H1 (cell line): ENCODE measurements at regions not wholly inside any gene's neighbourhood (a gene's known extent, or its start where the extent isn't known, plus 50 kb on each side); places are given as distances from the start of the nearest gene placed in this dataset.

ENCODE experiments used
- CTCF ChIA-PET: fragments of 300-600 bp; sonication (Branson Sonifier 250); formaldehyde crosslinking; loops from one replicate; lab custom pipeline; 2021; ENCODE audit not compliant: partially characterized antibody; lab: Charles Lee
- POLR2A ChIA-PET: fragments of 300-600 bp; sonication (Branson Sonifier 250); formaldehyde crosslinking; loops from one replicate; lab custom pipeline; 2021; ENCODE audit warnings: inconsistent platforms; ENCODE audit not compliant: partially characterized antibody; lab: Charles Lee
- DNase-seq, 2 experiments: peaks; one replicate each; pipeline versions ENCODE4 v3.0.0 to v3.0.0-alpha.2; 2010 to 2022; ENCODE audit warnings: low spot score in 2 of 2, low read depth in 1 of 2, mixed read lengths in 1 of 2
- FAIRE-seq: peaks from 2 replicates; lab custom pipeline; 2011; peaks lifted over from hg19 to GRCh38; lab: Jason Lieb, UNC
- H2AFZ ChIP-seq: 2 replicates; pipeline ENCODE4 v1.8.1; 2012; ENCODE audit warnings: low read length, inconsistent platforms
- H2AK5ac ChIP-seq: 2 replicates; pipeline ENCODE4 v1.6.1; 2013; ENCODE audit warnings: low read depth, low read length
- H2BK120ac ChIP-seq: replicated peaks from 2 replicates; pipeline ENCODE3; 2013; ENCODE audit warnings: low read depth, low read length, inconsistent platforms
- H2BK12ac ChIP-seq: 2 replicates; pipeline ENCODE4 v1.6.1; 2013; ENCODE audit warnings: low read depth, low read length
- H2BK15ac ChIP-seq: 2 replicates; pipeline ENCODE4 v1.6.1; 2013; ENCODE audit warnings: low read length
- H2BK20ac ChIP-seq: 2 replicates; pipeline ENCODE4 v1.6.1; 2013; ENCODE audit warnings: low read length
- H2BK5ac ChIP-seq: 2 replicates; pipeline ENCODE4 v1.6.1; 2013; ENCODE audit warnings: low read depth, low read length
- H3K14ac ChIP-seq: 2 replicates; pipeline ENCODE4 v1.6.1; 2013; ENCODE audit warnings: inconsistent platforms; ENCODE audit not compliant: insufficient read length
- H3K18ac ChIP-seq: 2 replicates; pipeline ENCODE4 v1.6.1; 2013; ENCODE audit warnings: low read length; ENCODE audit errors: extremely low read depth
- H3K23ac ChIP-seq: 2 replicates; pipeline ENCODE4 v1.6.1; 2013; ENCODE audit warnings: inconsistent platforms; ENCODE audit not compliant: insufficient read length
- H3K23me2 ChIP-seq: 2 replicates; pipeline ENCODE4 v1.6.1; 2013; ENCODE audit warnings: low read depth, low read length
- H3K27ac ChIP-seq: 2 replicates; pipeline ENCODE4 v1.6.1; 2011; ENCODE audit warnings: low read depth, low read length, inconsistent platforms
- H3K27me3 ChIP-seq, 4 experiments: replicated peaks in 1 of 4; 1 replicate in 1 of 4; 2 replicates in 3 of 4; pipeline versions ENCODE4 v1.6.1 to v1.8.1; 2011 to 2013; ENCODE audit warnings: low read length in 3 of 4, mild to moderate bottlenecking in 3 of 4, inconsistent platforms in 2 of 4, mixed read lengths in 2 of 4, moderate library complexity in 1 of 4; ENCODE audit not compliant: control insufficient read depth in 3 of 4, insufficient read depth in 3 of 4; ENCODE audit errors: extremely low read depth in 1 of 4
- H3K36me3 ChIP-seq, 4 experiments: 2 replicates each; pipeline versions ENCODE4 v1.6.1 to v1.8.1; 2011 to 2013; ENCODE audit warnings: mild to moderate bottlenecking in 4 of 4, low read length in 3 of 4, moderate library complexity in 2 of 4, control low read depth in 1 of 4, inconsistent platforms in 1 of 4; ENCODE audit not compliant: insufficient read depth in 4 of 4, control insufficient read depth in 2 of 4
- H3K4ac ChIP-seq: replicated peaks from 2 replicates; pipeline ENCODE3; 2013; ENCODE audit warnings: low read length, low read depth, mixed read lengths, inconsistent platforms; ENCODE audit not compliant: insufficient read length
- H3K4me1 ChIP-seq, 4 experiments: replicated peaks in 1 of 4; 1 replicate in 1 of 4; 2 replicates in 3 of 4; pipeline versions ENCODE4 v1.6.1 to v1.8.1; 2011 to 2013; ENCODE audit warnings: low read length in 3 of 4, inconsistent platforms in 2 of 4, mixed read lengths in 1 of 4; ENCODE audit not compliant: insufficient read depth in 4 of 4, control insufficient read depth in 3 of 4
- H3K4me2 ChIP-seq, 2 experiments: 2 replicates each; pipeline versions ENCODE4 v1.6.1 to v1.8.1; 2011 to 2013; ENCODE audit warnings: low read depth in 2 of 2, low read length in 2 of 2, control low read depth in 1 of 2, inconsistent platforms in 1 of 2, mild to moderate bottlenecking in 1 of 2; ENCODE audit not compliant: insufficient read depth in 1 of 2
- H3K4me3 ChIP-seq, 4 experiments: fragments of 200-600, 300-600 bp in 1 of 4; sonication (generic), shearing (Covaris generic), sonication (Bioruptor Twin) in 1 of 4; 2 replicates each; pipeline versions ENCODE4 v1.5.1 to v1.8.1; 2011 to 2016; ENCODE audit warnings: low read length in 4 of 4, low read depth in 3 of 4, control low read depth in 2 of 4, inconsistent platforms in 2 of 4, mild to moderate bottlenecking in 2 of 4, mixed read lengths in 1 of 4, moderate library complexity in 1 of 4; ENCODE audit not compliant: insufficient read depth in 2 of 4; ENCODE audit errors: extremely low read depth in 1 of 4
- H3K56ac ChIP-seq: replicated peaks from 2 replicates; pipeline ENCODE3; 2013; ENCODE audit warnings: low read depth, mild to moderate bottlenecking, mixed read lengths, low read length, inconsistent platforms; ENCODE audit not compliant: insufficient read length
- H3K79me1 ChIP-seq: 2 replicates; pipeline ENCODE4 v1.6.1; 2013; ENCODE audit warnings: low read depth, low read length, control low read depth
- H3K79me2 ChIP-seq, 2 experiments: 2 replicates each; pipeline versions ENCODE4 v1.6.1 to v1.8.1; 2012 to 2013; ENCODE audit warnings: low read length in 2 of 2, mild to moderate bottlenecking in 2 of 2, inconsistent platforms in 1 of 2; ENCODE audit not compliant: insufficient read depth in 2 of 2, control insufficient read depth in 1 of 2
- H3K9ac ChIP-seq, 4 experiments: replicated peaks in 1 of 4; 1 replicate in 1 of 4; 2 replicates in 3 of 4; pipeline versions ENCODE4 v1.6.1 to v1.8.1; 2011 to 2013; ENCODE audit warnings: low read depth in 3 of 4, low read length in 3 of 4, control low read depth in 2 of 4, mild to moderate bottlenecking in 2 of 4, moderate library complexity in 2 of 4, inconsistent platforms in 1 of 4; ENCODE audit errors: extremely low read depth in 1 of 4
- H3K9me3 ChIP-seq, 2 experiments: 2 replicates each; pipeline versions ENCODE4 v1.6.1 to v1.8.1; 2012 to 2013; ENCODE audit warnings: mild to moderate bottlenecking in 2 of 2, moderate library complexity in 2 of 2, control low read depth in 1 of 2, inconsistent platforms in 1 of 2, low read depth in 1 of 2, low read length in 1 of 2, mixed read lengths in 1 of 2; ENCODE audit not compliant: insufficient read depth in 2 of 2
- H4K20me1 ChIP-seq, 2 experiments: replicated peaks in 1 of 2; 2 replicates each; pipeline versions ENCODE3 to v1.8.1; 2011 to 2013; ENCODE audit warnings: inconsistent platforms in 2 of 2, low read length in 2 of 2, mild to moderate bottlenecking in 1 of 2; ENCODE audit not compliant: insufficient read depth in 2 of 2, control insufficient read depth in 1 of 2
- H4K5ac ChIP-seq: 2 replicates; pipeline ENCODE4 v1.6.1; 2013; ENCODE audit warnings: low read length, low read depth, mixed read lengths, inconsistent platforms; ENCODE audit not compliant: insufficient read length
- H4K8ac ChIP-seq: 2 replicates; pipeline ENCODE4 v1.8.0; 2013; ENCODE audit warnings: mild to moderate bottlenecking, moderate library complexity, low read length, inconsistent platforms; ENCODE audit not compliant: insufficient read depth; ENCODE audit errors: extremely low read depth
- H4K91ac ChIP-seq: replicated peaks from 2 replicates; pipeline ENCODE3; 2013; ENCODE audit warnings: low read length, mixed read lengths, inconsistent platforms; ENCODE audit not compliant: insufficient read length
- CTBP2 ChIP-seq: IDR thresholded peaks from 2 replicates; pipeline ENCODE4 v1.7.0; 2011; ENCODE audit warnings: borderline replicate concordance, mild to moderate bottlenecking, moderate library complexity, mixed read lengths, low read length; ENCODE audit not compliant: insufficient read depth, insufficient read length
- TAF7 ChIP-seq: optimal IDR thresholded peaks from 2 replicates; pipeline ENCODE3; 2011; ENCODE audit warnings: low read depth, mild to moderate bottlenecking, inconsistent platforms, low read length, moderate library complexity, borderline replicate concordance
- WGBS, 2 experiments: shearing (Covaris generic) in 1 of 2; methylation state at CpG; one replicate each; pipeline versions ENCODE4 v1.1.6 to v1.1.7; 2013 to 2015; ENCODE audit warnings: low lambda C conversion rate in 2 of 2, mixed read lengths in 2 of 2, inconsistent platforms in 1 of 2, low coverage in 1 of 2, missing lambda C conversion rate in 1 of 2; ENCODE audit not compliant: insufficient replicate concordance in 2 of 2, insufficient coverage in 1 of 2, insufficient read length in 1 of 2; ENCODE audit errors: extremely low coverage in 1 of 2, missing lambda C conversion rate in 1 of 2; 5-methylcytosine and 5-hydroxymethylcytosine counted together

GRCh38 chr12:113756609-113757008 lies 209.5 kb downstream of the RBM19 start:
- WGBS, 2 experiments: 73% methylated on average over 4 of the region's 4 CpGs; no CpG with 5 or more reads in 1 of the 2 experiments
- H3K23ac ChIP-seq: no peak overlapping the region
- H2BK5ac ChIP-seq: no peak overlapping the region
- peaks cover 2 to 5% of the 10 kb centered on the region in 2 experiments; a peak in 2 of 4 replicates for H3K9me3 ChIP-seq
- H2AFZ ChIP-seq: no peak overlapping the region
- H4K20me1 ChIP-seq: no peaks in the 10 kb centered on the region
- FAIRE-seq: no peak
- no peak overlapping the region for H3K4ac ChIP-seq
- no peak overlapping the region for H3K27ac ChIP-seq
- H3K23me2 ChIP-seq: no peaks in the 10 kb centered on the region
- no peak overlapping the region for H4K91ac ChIP-seq
- no peaks in the 10 kb centered on the region for H3K79me1 ChIP-seq
- no peak overlapping the region for H2BK12ac ChIP-seq
- H2BK15ac ChIP-seq: no peak overlapping the region
- H3K4me3 ChIP-seq: no peak overlapping the region
- no peak overlapping the region for H3K18ac ChIP-seq
- H2BK20ac ChIP-seq: no peak overlapping the region
- no peaks in the 10 kb centered on the region for H3K36me3 ChIP-seq
- no peak overlapping the region for H3K4me2 ChIP-seq
- no peak overlapping the region for H3K56ac ChIP-seq
- no peak overlapping the region for H4K5ac ChIP-seq
- ChIA-PET CTCF (interaction anchor here (0.8 to 2.6 kb wide), 4 partner anchors 10 to 232 kb away, joined by 3 to 5 read pairs (median 3); no protein-coding TSS in a partner anchor), POLR2A (no interaction called here)
- no peak overlapping the region for H4K8ac ChIP-seq
- no peak overlapping the region for H3K9ac ChIP-seq
- no peak for DNase-seq
- H2AK5ac ChIP-seq: no peak overlapping the region
- no peak overlapping the region for H2BK120ac ChIP-seq
- H3K27me3 ChIP-seq: no peaks in the 10 kb centered on the region; a peak in 1 of 7 replicates
- H3K79me2 ChIP-seq: no peaks in the 10 kb centered on the region
- no peaks in the 10 kb centered on the region for H3K4me1 ChIP-seq
- H3K14ac ChIP-seq: no peak overlapping the region
- no peak for TF ChIP-seq TAF7
- no peak for TF ChIP-seq CTBP2
